Upper lobe of right lung (tissue), 1 donor: ENCODE measurements at regions not wholly inside any gene's neighbourhood (a gene's known extent, or its start where the extent isn't known, plus 50 kb on each side); places are given as distances from the start of the nearest gene placed in this dataset.

Experiments
- ATAC-seq: fragments of 200-7000 bp; cut with Tn5 transposase; one replicate; pipeline ENCODE4 v1.9.1; 2020; ENCODE audit warnings: mild to moderate bottlenecking, moderate library complexity
- DNase-seq: peaks from one replicate; pipeline ENCODE4 v3.0.0-alpha.2; 2020
- H3K27ac ChIP-seq: fragments of 200-600 bp; one replicate; pipeline ENCODE4 v1.8.0; 2022
- H3K27me3 ChIP-seq: fragments of 200-600 bp; one replicate; pipeline ENCODE4 v1.8.0; 2022; ENCODE audit warnings: mild to moderate bottlenecking
- H3K36me3 ChIP-seq: fragments of 200-600 bp; one replicate; pipeline ENCODE4 v1.8.0; 2022
- H3K4me1 ChIP-seq: fragments of 200-600 bp; one replicate; pipeline ENCODE4 v1.8.0; 2022
- H3K4me3 ChIP-seq: fragments of 200-600 bp; one replicate; pipeline ENCODE4 v1.8.0; 2022; ENCODE audit warnings: mild to moderate bottlenecking
- H3K9me3 ChIP-seq: fragments of 200-600 bp; one replicate; pipeline ENCODE4 v1.8.0; 2022
- intact Hi-C: fragments of 100-400 bp; cut with DNase I; formaldehyde crosslinking; loops from one replicate; pipeline ENCODE4 v1.11.0; 2022
- TF ChIP-seq, protein P1 (sequence below): fragments of 200-600 bp; IDR thresholded peaks from one replicate; pipeline ENCODE4 v1.8.0; 2022; ENCODE audit warnings: antibody characterized with exemption
- donor health status: DM: no; HTN: yes; CAD: no; lungs with severe emphysema.

DNA sequence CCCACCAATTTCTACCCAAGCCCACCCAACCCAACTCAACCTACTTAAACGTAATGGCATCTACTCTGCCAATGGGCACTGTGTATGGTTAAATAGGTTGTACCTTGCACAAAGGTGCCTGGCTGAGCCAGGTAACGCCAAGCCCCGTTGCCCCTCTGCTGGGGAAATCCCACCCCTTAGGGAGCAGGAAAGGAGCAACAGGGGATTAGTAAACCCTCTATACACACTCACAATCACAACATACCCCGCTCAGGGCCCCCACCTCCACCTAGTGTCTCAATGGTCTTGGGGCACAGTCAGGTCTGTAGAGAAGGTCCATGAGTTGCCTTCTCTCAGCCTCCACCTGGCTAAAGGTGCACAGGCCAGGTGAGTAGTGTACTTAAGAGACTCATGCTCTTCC lies 74.3 kb upstream of the PCBD1 start:
- H3K27me3 ChIP-seq: peaks cover 6% of the 10 kb centered on the region
- TF ChIP-seq, protein P1, sequence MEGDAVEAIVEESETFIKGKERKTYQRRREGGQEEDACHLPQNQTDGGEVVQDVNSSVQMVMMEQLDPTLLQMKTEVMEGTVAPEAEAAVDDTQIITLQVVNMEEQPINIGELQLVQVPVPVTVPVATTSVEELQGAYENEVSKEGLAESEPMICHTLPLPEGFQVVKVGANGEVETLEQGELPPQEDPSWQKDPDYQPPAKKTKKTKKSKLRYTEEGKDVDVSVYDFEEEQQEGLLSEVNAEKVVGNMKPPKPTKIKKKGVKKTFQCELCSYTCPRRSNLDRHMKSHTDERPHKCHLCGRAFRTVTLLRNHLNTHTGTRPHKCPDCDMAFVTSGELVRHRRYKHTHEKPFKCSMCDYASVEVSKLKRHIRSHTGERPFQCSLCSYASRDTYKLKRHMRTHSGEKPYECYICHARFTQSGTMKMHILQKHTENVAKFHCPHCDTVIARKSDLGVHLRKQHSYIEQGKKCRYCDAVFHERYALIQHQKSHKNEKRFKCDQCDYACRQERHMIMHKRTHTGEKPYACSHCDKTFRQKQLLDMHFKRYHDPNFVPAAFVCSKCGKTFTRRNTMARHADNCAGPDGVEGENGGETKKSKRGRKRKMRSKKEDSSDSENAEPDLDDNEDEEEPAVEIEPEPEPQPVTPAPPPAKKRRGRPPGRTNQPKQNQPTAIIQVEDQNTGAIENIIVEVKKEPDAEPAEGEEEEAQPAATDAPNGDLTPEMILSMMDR: no peak
- no peak overlapping the region for H3K27ac ChIP-seq
- no peaks in the 10 kb centered on the region for H3K36me3 ChIP-seq
- no peaks in the 10 kb centered on the region for H3K9me3 ChIP-seq
- DNase-seq (no peak), ATAC-seq (no peak)
- intact Hi-C loops: no loop called here
- H3K4me1 ChIP-seq: no peaks in the 10 kb centered on the region
- no peak overlapping the region for H3K4me3 ChIP-seq

DNA sequence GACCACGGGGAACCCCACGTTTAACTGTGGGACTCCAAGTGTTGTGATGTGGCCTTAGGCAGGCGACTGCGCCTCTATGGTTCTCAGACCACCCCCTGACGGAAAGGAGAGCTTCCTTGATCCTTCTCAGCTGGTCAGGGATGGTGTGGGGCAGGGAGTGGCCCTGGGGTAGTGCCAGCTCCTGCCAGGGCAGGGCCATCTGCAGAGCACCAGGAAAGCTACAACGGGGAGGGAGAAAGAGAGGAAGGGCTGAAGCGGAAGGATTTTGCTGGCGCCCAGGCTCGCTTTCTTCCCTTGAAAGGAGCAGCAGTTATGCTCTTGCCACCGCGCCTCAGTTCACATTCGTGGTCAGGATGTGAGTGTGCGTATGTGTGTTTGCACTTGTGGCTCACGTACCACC lies 74.9 kb upstream of the PCBD1 start:
- DNase-seq (no peak), ATAC-seq (no peak)
- peaks cover 6% of the 10 kb centered on the region for H3K27me3 ChIP-seq
- intact Hi-C loops: no loop called here
- H3K9me3 ChIP-seq: no peaks in the 10 kb centered on the region
- TF ChIP-seq, protein P1: no peak
- no peak overlapping the region for H3K4me3 ChIP-seq
- no peaks in the 10 kb centered on the region for H3K4me1 ChIP-seq
- H3K36me3 ChIP-seq: no peaks in the 10 kb centered on the region
- no peak overlapping the region for H3K27ac ChIP-seq

DNA sequence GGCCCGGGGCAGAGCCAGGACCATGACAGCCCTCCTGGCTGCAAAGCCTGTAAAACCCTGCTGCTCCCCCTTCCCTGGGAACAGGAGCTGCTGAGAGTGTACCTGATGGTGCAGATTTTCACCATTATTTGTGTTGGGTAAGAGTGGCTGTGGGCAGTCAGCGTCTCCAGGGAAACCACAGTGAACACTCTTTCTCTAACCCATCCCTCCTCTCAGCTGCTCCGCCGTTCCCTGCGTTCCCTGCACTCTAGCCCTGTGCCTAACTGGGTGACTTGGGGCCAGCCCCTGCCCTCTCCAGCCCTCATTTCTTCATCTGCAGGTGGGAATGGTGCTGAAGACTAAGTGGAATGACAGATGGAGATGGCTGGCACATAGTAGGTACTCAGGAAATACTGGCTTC lies 75.9 kb upstream of the PCBD1 start:
- intact Hi-C loops: no loop called here
- H3K27ac ChIP-seq: no peak overlapping the region
- H3K27me3 ChIP-seq: peaks cover 6% of the 10 kb centered on the region
- TF ChIP-seq, protein P1: no peak
- H3K9me3 ChIP-seq: no peaks in the 10 kb centered on the region
- ATAC-seq (no peak), DNase-seq (no peak)
- no peaks in the 10 kb centered on the region for H3K4me1 ChIP-seq
- H3K4me3 ChIP-seq: no peak overlapping the region
- no peaks in the 10 kb centered on the region for H3K36me3 ChIP-seq

DNA sequence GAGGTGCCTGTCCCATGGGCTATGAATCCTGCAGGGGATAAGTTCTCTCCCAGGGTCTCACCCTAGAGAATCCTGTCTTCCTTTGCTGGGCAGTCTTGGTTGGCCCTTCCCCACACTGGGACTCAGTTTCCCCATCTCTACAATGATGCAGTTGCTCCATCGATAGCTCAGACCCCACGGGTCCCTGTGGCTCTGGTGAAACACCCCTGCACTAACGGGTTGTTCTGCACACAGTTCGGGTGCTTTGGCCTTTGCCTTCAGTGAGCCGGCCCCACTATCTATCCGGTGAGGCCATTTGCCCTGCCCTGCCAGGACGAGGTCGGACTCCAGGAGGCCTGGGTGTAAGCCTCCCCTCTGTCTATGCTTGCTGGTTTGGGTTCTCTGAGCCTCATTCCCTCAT lies 76.5 kb upstream of the PCBD1 start:
- ATAC-seq (no peak), DNase-seq (no peak)
- Histone ChIP-seq H3K27ac (no peak overlapping the region), H3K4me1 (no peaks in the 10 kb centered on the region), H3K9me3 (no peaks in the 10 kb centered on the region), H3K36me3 (no peaks in the 10 kb centered on the region), H3K27me3 (peaks cover 6% of the 10 kb centered on the region), H3K4me3 (no peak overlapping the region)
- TF ChIP-seq, protein P1: no peak
- intact Hi-C loops: no loop called here

DNA sequence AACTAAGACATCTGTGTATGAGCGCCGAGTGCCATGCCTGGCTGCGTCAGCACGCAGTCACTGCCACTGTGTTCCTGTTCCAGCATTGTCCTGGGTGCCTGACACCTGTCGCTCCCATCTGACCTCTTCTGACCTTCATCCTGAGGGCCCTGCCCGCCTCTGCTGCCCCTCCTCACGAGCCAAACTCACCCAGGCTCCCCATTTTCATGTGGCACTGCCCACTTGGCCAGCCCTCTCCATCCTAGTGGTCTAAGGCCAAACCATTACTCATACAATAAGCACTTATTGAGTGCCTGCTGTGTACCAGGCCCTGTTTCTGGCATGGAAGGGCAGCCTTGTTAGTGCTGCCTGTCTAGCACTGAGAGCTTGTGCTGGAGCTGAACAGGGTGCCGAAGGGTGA lies 77.2 kb upstream of the PCBD1 start:
- no peak for DNase-seq
- TF ChIP-seq, protein P1: no peak
- H3K36me3 ChIP-seq: no peaks in the 10 kb centered on the region
- intact Hi-C loops: no loop called here
- ATAC-seq: no peak
- no peaks in the 10 kb centered on the region for H3K4me1 ChIP-seq
- no peak overlapping the region for H3K27ac ChIP-seq
- no peak overlapping the region for H3K4me3 ChIP-seq
- no peaks in the 10 kb centered on the region for H3K9me3 ChIP-seq
- peaks cover 6% of the 10 kb centered on the region for H3K27me3 ChIP-seq
